ENCODE measurements at regions not wholly inside any gene's neighbourhood (a gene's known extent, or its start where the extent isn't known, plus 50 kb on each side); places are given as distances from the start of the nearest gene placed in this dataset.
A peak's percentile ranks its signal among the peaks of the same experiment; 100 is the strongest.

GRCh38 chr20:18922898-18923297 is 109.3 kb downstream of the SCP2D1 start:
- no peak for TF ChIP-seq CTCF (IDR thresholded peaks at IDR 0.05; ENCODE audit: extremely low read depth, low read depth, low read length)
- H3K27ac ChIP-seq (ENCODE audit: low read depth, low read length): no peak overlapping the region
- H3K79me2 ChIP-seq (ENCODE audit: insufficient read depth, low read length): no peaks in the 10 kb centered on the region
- no peak overlapping the region for H3K4me3 ChIP-seq (ENCODE audit: insufficient read depth, low read length)
- no peaks in the 10 kb centered on the region for H4K20me1 ChIP-seq (ENCODE audit: insufficient read depth, low read length)
- H2AFZ ChIP-seq (ENCODE audit: low read length): no peak overlapping the region
- no peaks in the 10 kb centered on the region for H3K27me3 ChIP-seq (ENCODE audit: insufficient read depth, low read length)
- H3K4me1 ChIP-seq (ENCODE audit: insufficient read depth, low read length): no peaks in the 10 kb centered on the region
- no peak for DNase-seq (ENCODE audit: insufficient read length, low spot score, missing footprints)
- no peaks in the 10 kb centered on the region for H3K9me3 ChIP-seq (ENCODE audit: low read depth, low read length)
- H3K36me3 ChIP-seq (ENCODE audit: insufficient read depth, low read length): no peaks in the 10 kb centered on the region
- H3K4me2 ChIP-seq (ENCODE audit: insufficient read depth, low read length): no peak overlapping the region

GRCh38 chr20:18926965-18927364 is 113.4 kb downstream of the SCP2D1 start:
- Histone ChIP-seq H3K4me3 (ENCODE audit: insufficient read depth, low read length) (no peak overlapping the region), H3K27ac (ENCODE audit: low read depth, low read length) (no peak overlapping the region), H2AFZ (ENCODE audit: low read length) (no peak overlapping the region), H3K4me1 (ENCODE audit: insufficient read depth, low read length) (no peaks in the 10 kb centered on the region), H3K9me3 (ENCODE audit: low read depth, low read length) (no peaks in the 10 kb centered on the region), H3K27me3 (ENCODE audit: insufficient read depth, low read length) (no peaks in the 10 kb centered on the region), H3K79me2 (ENCODE audit: insufficient read depth, low read length) (no peaks in the 10 kb centered on the region), H4K20me1 (ENCODE audit: insufficient read depth, low read length) (no peaks in the 10 kb centered on the region), H3K36me3 (ENCODE audit: insufficient read depth, low read length) (no peaks in the 10 kb centered on the region), H3K4me2 (ENCODE audit: insufficient read depth, low read length) (no peak overlapping the region)
- DNase-seq (ENCODE audit: insufficient read length, low spot score, missing footprints): peak; percentile 10
- TF ChIP-seq CTCF (IDR thresholded peaks at IDR 0.05; ENCODE audit: extremely low read depth, low read depth, low read length): no peak

GRCh38 chr20:18928626-18929025 is 115.0 kb downstream of the SCP2D1 start:
- H3K4me2 ChIP-seq (ENCODE audit: insufficient read depth, low read length): no peak overlapping the region
- H3K27me3 ChIP-seq (ENCODE audit: insufficient read depth, low read length): no peaks in the 10 kb centered on the region
- no peaks in the 10 kb centered on the region for H3K9me3 ChIP-seq (ENCODE audit: low read depth, low read length)
- H3K27ac ChIP-seq (ENCODE audit: low read depth, low read length): no peak overlapping the region
- H3K4me1 ChIP-seq (ENCODE audit: insufficient read depth, low read length): no peaks in the 10 kb centered on the region
- DNase-seq (ENCODE audit: insufficient read length, low spot score, missing footprints): no peak
- no peaks in the 10 kb centered on the region for H3K79me2 ChIP-seq (ENCODE audit: insufficient read depth, low read length)
- H2AFZ ChIP-seq (ENCODE audit: low read length): no peak overlapping the region
- TF ChIP-seq CTCF (IDR thresholded peaks at IDR 0.05; ENCODE audit: extremely low read depth, low read depth, low read length): no peak
- no peaks in the 10 kb centered on the region for H4K20me1 ChIP-seq (ENCODE audit: insufficient read depth, low read length)
- H3K36me3 ChIP-seq (ENCODE audit: insufficient read depth, low read length): no peaks in the 10 kb centered on the region
- no peak overlapping the region for H3K4me3 ChIP-seq (ENCODE audit: insufficient read depth, low read length)

GRCh38 chr20:18929800-18930199 is 116.2 kb downstream of the SCP2D1 start:
- Histone ChIP-seq H3K27ac (ENCODE audit: low read depth, low read length) (no peak overlapping the region), H4K20me1 (ENCODE audit: insufficient read depth, low read length) (no peaks in the 10 kb centered on the region), H3K4me1 (ENCODE audit: insufficient read depth, low read length) (no peaks in the 10 kb centered on the region), H3K27me3 (ENCODE audit: insufficient read depth, low read length) (no peaks in the 10 kb centered on the region), H3K4me3 (ENCODE audit: insufficient read depth, low read length) (no peak overlapping the region), H3K36me3 (ENCODE audit: insufficient read depth, low read length) (no peaks in the 10 kb centered on the region), H3K4me2 (ENCODE audit: insufficient read depth, low read length) (no peak overlapping the region), H2AFZ (ENCODE audit: low read length) (no peak overlapping the region), H3K9me3 (ENCODE audit: low read depth, low read length) (no peaks in the 10 kb centered on the region), H3K79me2 (ENCODE audit: insufficient read depth, low read length) (no peaks in the 10 kb centered on the region)
- TF ChIP-seq CTCF (IDR thresholded peaks at IDR 0.05; ENCODE audit: extremely low read depth, low read depth, low read length): no peak
- no peak for DNase-seq (ENCODE audit: insufficient read length, low spot score, missing footprints)
